DND-41 (cell line): ENCODE measurements at regions not wholly inside any gene's neighbourhood (a gene's known extent, or its start where the extent isn't known, plus 50 kb on each side); places are given as distances from the start of the nearest gene placed in this dataset.
A peak's percentile ranks its signal among the peaks of the same experiment; 100 is the strongest.

Source experiments
- ATAC-seq: fragments of 200-7000 bp; cut with Tn5 transposase; 3 replicates; pipeline ENCODE4 v1.9.1; 2021; ENCODE audit warnings: low read depth; ENCODE audit not compliant: insufficient read depth
- DNase-seq: peaks from one replicate; pipeline ENCODE4 v3.0.0-alpha.2; 2020
- H2AFZ ChIP-seq: 2 replicates; pipeline ENCODE4 v1.6.0; 2012; ENCODE audit warnings: low read depth, low read length
- H3K27ac ChIP-seq: 2 replicates; pipeline ENCODE4 v1.5.1; 2012; ENCODE audit warnings: low read length, inconsistent platforms
- H3K27me3 ChIP-seq: fragments of 200-600 bp; sonication (generic); 2 replicates; pipeline ENCODE4 v1.6.0; 2012; ENCODE audit warnings: low read length, mild to moderate bottlenecking, inconsistent platforms; ENCODE audit not compliant: insufficient read depth, poor library complexity
- H3K36me3 ChIP-seq: 2 replicates; pipeline ENCODE4 v1.5.1; 2012; ENCODE audit warnings: low read length, inconsistent platforms; ENCODE audit not compliant: insufficient read depth
- H3K4me1 ChIP-seq: 2 replicates; pipeline ENCODE4 v1.5.1; 2012; ENCODE audit warnings: mild to moderate bottlenecking, low read length; ENCODE audit not compliant: insufficient read depth
- H3K4me2 ChIP-seq: 2 replicates; pipeline ENCODE4 v1.6.0; 2012; ENCODE audit warnings: mild to moderate bottlenecking, moderate library complexity, low read length, inconsistent platforms; ENCODE audit not compliant: insufficient read depth
- H3K4me3 ChIP-seq, 2 experiments: fragments of 200-600 bp in 1 of 2; shearing (Covaris generic) in 1 of 2; 2 replicates each; pipeline ENCODE4 v1.5.1; 2012 to 2016; ENCODE audit warnings: inconsistent platforms in 2 of 2, low read length in 2 of 2, mild to moderate bottlenecking in 2 of 2, low read depth in 1 of 2, moderate library complexity in 1 of 2
- H3K79me2 ChIP-seq: 2 replicates; pipeline ENCODE4 v1.6.0; 2012; ENCODE audit warnings: low read length, inconsistent platforms; ENCODE audit not compliant: insufficient read depth
- H3K9ac ChIP-seq: 2 replicates; pipeline ENCODE4 v1.6.0; 2012; ENCODE audit warnings: low read depth, mild to moderate bottlenecking, inconsistent platforms, low read length, moderate library complexity
- H3K9me3 ChIP-seq: 2 replicates; pipeline ENCODE4 v1.5.1; 2012; ENCODE audit warnings: low read length, moderate library complexity, mild to moderate bottlenecking, inconsistent platforms; ENCODE audit not compliant: insufficient read depth, severe bottlenecking
- H4K20me1 ChIP-seq: 2 replicates; pipeline ENCODE4 v1.6.0; 2012; ENCODE audit warnings: low read length; ENCODE audit not compliant: insufficient read depth
- CTCF ChIP-seq: IDR thresholded peaks from 2 replicates; pipeline ENCODE4 v1.5.1; 2012; ENCODE audit warnings: borderline replicate concordance, low read length, moderate library complexity, mild to moderate bottlenecking; ENCODE audit not compliant: poor library complexity, severe bottlenecking; ENCODE audit errors: extremely low read depth
- EZH2 ChIP-seq: IDR thresholded peaks from 3 replicates; pipeline ENCODE4 v1.6.1; 2012; ENCODE audit warnings: borderline replicate concordance, low read depth, mild to moderate bottlenecking, moderate library complexity, low read length, inconsistent platforms; ENCODE audit not compliant: severe bottlenecking

- ATAC-seq = no peak
- Histone ChIP-seq H3K9ac (no peak overlapping the region), H3K79me2 (no peaks in the 10 kb centered on the region), H3K9me3 (no peaks in the 10 kb centered on the region), H3K4me1 (no peaks in the 10 kb centered on the region), H4K20me1 (no peaks in the 10 kb centered on the region), H2AFZ (no peak overlapping the region), H3K4me2 (no peak overlapping the region), H3K36me3 (no peaks in the 10 kb centered on the region), H3K27ac (no peak overlapping the region), H3K4me3 (no peak overlapping the region), H3K27me3 (peaks cover 8% of the 10 kb centered on the region)
- no peak for DNase-seq
- TF ChIP-seq EZH2 (no peak), CTCF (no peak)
Observed at GRCh38 chr12:4106621-4107020, 166.9 kb upstream of the CCND2 start.

- H2AFZ ChIP-seq = no peak overlapping the region
- no peaks in the 10 kb centered on the region for H4K20me1 ChIP-seq
- no peaks in the 10 kb centered on the region for H3K79me2 ChIP-seq
- no peak overlapping the region for H3K27ac ChIP-seq
- DNase-seq = no peak
- H3K4me3 ChIP-seq = no peak overlapping the region
- no peak for TF ChIP-seq CTCF
- TF ChIP-seq EZH2 = no peak
- H3K9ac ChIP-seq = no peak overlapping the region
- H3K9me3 ChIP-seq = no peaks in the 10 kb centered on the region
- no peak for ATAC-seq
- H3K4me2 ChIP-seq = no peak overlapping the region
- no peaks in the 10 kb centered on the region for H3K36me3 ChIP-seq
- H3K27me3 ChIP-seq = peaks cover 3% of the 10 kb centered on the region
- H3K4me1 ChIP-seq = no peaks in the 10 kb centered on the region
Observed at GRCh38 chr12:4104722-4105244, 168.8 kb upstream of the CCND2 start.

GRCh38 chr12:4099276-4099675 is 174.3 kb upstream of the CCND2 start:
- Histone ChIP-seq H3K4me3 (no peak overlapping the region), H3K27me3 (no peaks in the 10 kb centered on the region), H3K36me3 (no peaks in the 10 kb centered on the region), H2AFZ (no peak overlapping the region), H3K4me2 (no peak overlapping the region), H3K27ac (no peak overlapping the region), H4K20me1 (no peaks in the 10 kb centered on the region), H3K79me2 (no peaks in the 10 kb centered on the region), H3K4me1 (no peaks in the 10 kb centered on the region), H3K9ac (no peak overlapping the region), H3K9me3 (no peaks in the 10 kb centered on the region)
- ATAC-seq (no peak), DNase-seq (no peak)
- TF ChIP-seq CTCF = peak; percentile 9
- TF ChIP-seq EZH2 = no peak
